Erythroblast (primary cell): ENCODE measurements at regions not wholly inside any gene's neighbourhood (a gene's known extent, or its start where the extent isn't known, plus 50 kb on each side); places are given as distances from the start of the nearest gene placed in this dataset.

ENCODE experiments used
- GATA1 ChIP-seq: IDR thresholded peaks from 2 replicates; pipeline ENCODE4 v1.6.1; 2011; ENCODE audit warnings: low read depth, mild to moderate bottlenecking, control low read depth, low read length, moderate library complexity
- POLR2A ChIP-seq: IDR thresholded peaks from 2 replicates; pipeline ENCODE4 v1.6.1; 2011; ENCODE audit warnings: mild to moderate bottlenecking, low read length

- no peak for TF ChIP-seq POLR2A
- no peak for TF ChIP-seq GATA1
These were observed 1301.4 kb downstream of the PLA2G4A start for GRCh38 chr1:188129856-188130838.
